Fibroblast of pulmonary artery (primary cell): ENCODE measurements at regions not wholly inside any gene's neighbourhood (a gene's known extent, or its start where the extent isn't known, plus 50 kb on each side); places are given as distances from the start of the nearest gene placed in this dataset.

Experiments used
- DNase-seq: peaks from one replicate; pipeline ENCODE4 v3.0.0-alpha.2; 2010; ENCODE audit warnings: low read depth
- H3K4me3 ChIP-seq: replicated peaks from 2 replicates; pipeline ENCODE4 v1.5.1; 2011; ENCODE audit warnings: low read depth, mild to moderate bottlenecking, control low read depth, low read length, moderate library complexity
- TF ChIP-seq, protein P1 (sequence below): IDR thresholded peaks from 2 replicates; pipeline ENCODE4 v1.5.1; 2011; ENCODE audit warnings: mild to moderate bottlenecking, control low read depth, low read length, inconsistent platforms; ENCODE audit errors: missing control alignments

- DNase-seq: peak; percentile 65
- TF ChIP-seq, protein P1, sequence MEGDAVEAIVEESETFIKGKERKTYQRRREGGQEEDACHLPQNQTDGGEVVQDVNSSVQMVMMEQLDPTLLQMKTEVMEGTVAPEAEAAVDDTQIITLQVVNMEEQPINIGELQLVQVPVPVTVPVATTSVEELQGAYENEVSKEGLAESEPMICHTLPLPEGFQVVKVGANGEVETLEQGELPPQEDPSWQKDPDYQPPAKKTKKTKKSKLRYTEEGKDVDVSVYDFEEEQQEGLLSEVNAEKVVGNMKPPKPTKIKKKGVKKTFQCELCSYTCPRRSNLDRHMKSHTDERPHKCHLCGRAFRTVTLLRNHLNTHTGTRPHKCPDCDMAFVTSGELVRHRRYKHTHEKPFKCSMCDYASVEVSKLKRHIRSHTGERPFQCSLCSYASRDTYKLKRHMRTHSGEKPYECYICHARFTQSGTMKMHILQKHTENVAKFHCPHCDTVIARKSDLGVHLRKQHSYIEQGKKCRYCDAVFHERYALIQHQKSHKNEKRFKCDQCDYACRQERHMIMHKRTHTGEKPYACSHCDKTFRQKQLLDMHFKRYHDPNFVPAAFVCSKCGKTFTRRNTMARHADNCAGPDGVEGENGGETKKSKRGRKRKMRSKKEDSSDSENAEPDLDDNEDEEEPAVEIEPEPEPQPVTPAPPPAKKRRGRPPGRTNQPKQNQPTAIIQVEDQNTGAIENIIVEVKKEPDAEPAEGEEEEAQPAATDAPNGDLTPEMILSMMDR: no peak
- H3K4me3 ChIP-seq: no peak overlapping the region
Measured at GRCh38 chr4:128525387-128525786, 237.8 kb upstream of the PGRMC2 start.

- H3K4me3 ChIP-seq: no peak overlapping the region
- TF ChIP-seq, protein P1: no peak
- peak; percentile 90 for DNase-seq
Measured at GRCh38 chr4:128524311-128524710, 236.7 kb upstream of the PGRMC2 start.

DNA sequence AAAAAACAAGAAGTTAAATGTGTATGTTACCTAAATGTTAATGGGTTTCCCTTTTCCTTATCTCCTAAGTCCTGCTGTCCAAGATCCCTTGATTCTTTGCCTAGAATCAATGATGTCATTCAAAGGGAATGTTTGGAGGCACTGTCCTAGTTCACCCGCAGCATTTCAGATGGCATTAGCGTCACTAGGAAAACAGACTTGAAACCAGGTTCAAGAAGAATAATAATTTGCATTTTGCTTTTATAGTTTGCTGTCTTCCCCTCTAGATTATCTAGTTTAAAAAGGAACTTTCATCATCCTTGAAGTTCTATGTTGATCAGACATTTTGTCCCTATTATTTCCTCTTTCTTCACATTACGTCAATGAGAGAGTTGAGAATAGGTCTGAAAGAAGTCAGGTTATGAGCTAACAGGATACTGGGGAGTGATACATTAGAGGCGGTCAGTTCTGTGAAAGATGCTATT is 234.1 kb upstream of the PGRMC2 start:
- no peak overlapping the region for H3K4me3 ChIP-seq
- TF ChIP-seq, protein P1: no peak
- DNase-seq: peak; percentile 74

DNA sequence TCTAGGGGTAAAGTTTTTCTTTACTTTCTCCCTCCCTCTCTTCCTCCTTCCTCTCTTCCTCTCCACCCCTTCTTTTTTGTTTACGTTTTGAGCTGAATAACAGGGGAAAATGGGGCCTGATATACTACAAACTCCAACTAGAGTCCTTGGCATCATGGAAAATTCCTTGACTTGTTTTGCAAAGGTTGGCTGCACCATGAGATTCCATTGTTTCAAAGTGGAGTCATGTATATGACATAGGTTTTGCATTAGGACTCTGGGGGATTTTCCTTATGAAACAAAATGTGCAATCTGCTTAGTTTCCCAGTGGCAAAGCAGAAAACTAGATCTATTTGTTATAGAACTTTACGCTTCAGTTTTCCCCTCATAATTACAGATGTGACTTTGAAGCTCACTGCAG is 233.5 kb upstream of the PGRMC2 start:
- TF ChIP-seq, protein P1: no peak
- no peak overlapping the region for H3K4me3 ChIP-seq
- DNase-seq: peak; percentile 80

DNA sequence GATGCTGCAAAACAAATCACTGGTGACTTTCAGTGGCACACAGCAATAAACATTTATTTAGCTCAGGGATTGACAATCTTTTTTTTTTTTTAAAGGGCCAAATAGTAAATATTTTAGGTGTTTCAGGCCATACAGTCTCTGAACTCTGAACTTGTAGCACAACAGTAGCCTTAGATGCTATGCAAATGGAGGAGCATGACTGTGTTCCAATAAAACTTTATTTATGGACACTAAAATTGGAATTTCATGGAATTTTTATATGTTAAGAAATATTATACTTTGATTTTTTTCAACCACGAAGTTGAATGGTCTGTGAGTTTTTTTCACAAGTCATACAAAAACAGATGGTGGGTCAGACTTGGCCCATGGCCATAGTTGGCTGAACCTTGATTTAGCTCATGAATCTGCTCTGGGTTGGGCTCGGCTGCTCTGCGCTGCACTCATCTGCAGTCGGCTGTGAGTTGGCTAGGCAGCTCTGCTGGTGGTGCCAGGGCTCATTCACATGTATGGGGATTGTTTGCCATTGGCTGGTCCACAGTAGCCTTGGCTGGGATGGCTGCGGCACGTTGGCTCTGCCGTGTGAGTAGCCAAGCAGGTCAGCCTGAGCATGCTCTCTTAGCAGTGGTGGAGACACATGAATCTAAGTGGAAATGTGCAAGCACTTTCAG is 231.7 kb upstream of the PGRMC2 start:
- no peak overlapping the region for H3K4me3 ChIP-seq
- peak; percentile 40 for DNase-seq
- TF ChIP-seq, protein P1: no peak

- DNase-seq: peak; percentile 96
- TF ChIP-seq, protein P1: no peak
- H3K4me3 ChIP-seq: no peak overlapping the region
Measured at GRCh38 chr4:128517739-128518510, 230.3 kb upstream of the PGRMC2 start.
